Body of pancreas (tissue), 4 donors: ENCODE measurements at regions not wholly inside any gene's neighbourhood (a gene's known extent, or its start where the extent isn't known, plus 50 kb on each side); places are given as distances from the start of the nearest gene placed in this dataset.
A peak's percentile ranks its signal among the peaks of the same experiment; 100 is the strongest.
"Not testable (repeated sequence)": the region's sequence is repeated elsewhere in the genome, so short reads cannot be mapped to it uniquely, and the experiment has no call there.

Experiments used
- ATAC-seq: fragments of 150-250 bp; one replicate; pipeline ENCODE4 v1.9.1; 2016
- DNase-seq, 4 donors: peaks; one replicate each; pipeline ENCODE4 v3.0.0-alpha.2; 2019
- H3K27ac ChIP-seq, 4 donors: fragments of 200-600 bp; sonication (generic); 1 replicate in 3 of 4; 2 replicates in 1 of 4; pipeline versions ENCODE4 v1.5.1 to v1.6.1; 2016 to 2019; ENCODE audit warnings: mild to moderate bottlenecking in 1 of 4, mixed read lengths in 1 of 4, moderate library complexity in 1 of 4
- H3K27me3 ChIP-seq, 2 donors: fragments of 200-600 bp; sonication (generic); one replicate each; pipeline ENCODE4 v1.6.0; 2016; ENCODE audit warnings: mild to moderate bottlenecking in 1 of 2
- H3K36me3 ChIP-seq, 2 donors: fragments of 200-600 bp; sonication (generic); replicated peaks in 1 of 2; 2 replicates each; pipeline ENCODE4 v1.5.1; 2016; ENCODE audit warnings: low read depth in 2 of 2; ENCODE audit not compliant: insufficient read depth in 1 of 2
- H3K4me1 ChIP-seq: fragments of 200-600 bp; sonication (generic); one replicate; pipeline ENCODE4 v1.6.0; 2016
- H3K4me3 ChIP-seq, 2 donors: fragments of 200-600 bp; sonication (generic); 1 replicate in 1 of 2; 2 replicates in 1 of 2; pipeline ENCODE4 v1.5.1; 2016 to 2019
- H3K9me3 ChIP-seq, 3 donors: fragments of 200-600 bp; sonication (generic); 1 replicate in 2 of 3; 2 replicates in 1 of 3; pipeline ENCODE4 v1.5.1; 2016
- POLR2A ChIP-seq, 3 donors: fragments of 450-650 bp; IDR thresholded peaks; one replicate each; pipeline ENCODE4 v1.6.1; 2016; ENCODE audit warnings: antibody characterized with exemption in 3 of 3, mild to moderate bottlenecking in 2 of 3
- whole genome bisulfite sequencing, 2 donors: methylation state at CpG; one replicate each; pipeline ENCODE4 v1.1.5; 2017; 5-methylcytosine and 5-hydroxymethylcytosine counted together
- intact Hi-C: fragments of 100-400 bp; cut with DNase I; formaldehyde crosslinking; loops from one replicate; pipeline ENCODE4 v1.15.1; 2023
- TF ChIP-seq, protein P1 (sequence below), 7 experiments: fragments of 450-650 bp in 4 of 7; fragments of 200-600 bp in 3 of 7; sonication (generic) in 3 of 7; IDR thresholded peaks; one replicate each; pipeline ENCODE4 v1.5.1; 2016 to 2019; ENCODE audit warnings: antibody characterized with exemption in 7 of 7

DNA sequence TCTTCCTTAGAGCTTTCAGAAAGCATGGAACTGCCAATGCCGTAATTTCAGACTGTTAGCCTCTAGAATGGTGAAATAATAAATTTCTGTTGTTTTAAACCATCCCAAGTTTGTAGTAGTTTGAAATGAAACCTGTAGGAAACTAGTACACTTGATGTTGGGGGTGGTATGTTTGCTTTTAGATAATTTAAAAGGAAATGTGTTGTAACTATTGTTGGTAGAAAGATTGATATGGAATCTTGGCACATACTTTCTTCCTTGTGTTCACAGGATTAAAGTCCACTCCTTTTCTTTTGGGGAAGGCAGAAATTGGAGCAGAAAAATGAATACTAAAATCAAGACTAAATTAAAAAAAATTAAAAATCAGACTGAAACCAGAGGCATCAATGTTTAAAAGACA is 66.0 kb upstream of the ARRDC3 start:
- TF ChIP-seq POLR2A (IDR thresholded peaks at IDR 0.05): no peak
- TF ChIP-seq, protein P1, sequence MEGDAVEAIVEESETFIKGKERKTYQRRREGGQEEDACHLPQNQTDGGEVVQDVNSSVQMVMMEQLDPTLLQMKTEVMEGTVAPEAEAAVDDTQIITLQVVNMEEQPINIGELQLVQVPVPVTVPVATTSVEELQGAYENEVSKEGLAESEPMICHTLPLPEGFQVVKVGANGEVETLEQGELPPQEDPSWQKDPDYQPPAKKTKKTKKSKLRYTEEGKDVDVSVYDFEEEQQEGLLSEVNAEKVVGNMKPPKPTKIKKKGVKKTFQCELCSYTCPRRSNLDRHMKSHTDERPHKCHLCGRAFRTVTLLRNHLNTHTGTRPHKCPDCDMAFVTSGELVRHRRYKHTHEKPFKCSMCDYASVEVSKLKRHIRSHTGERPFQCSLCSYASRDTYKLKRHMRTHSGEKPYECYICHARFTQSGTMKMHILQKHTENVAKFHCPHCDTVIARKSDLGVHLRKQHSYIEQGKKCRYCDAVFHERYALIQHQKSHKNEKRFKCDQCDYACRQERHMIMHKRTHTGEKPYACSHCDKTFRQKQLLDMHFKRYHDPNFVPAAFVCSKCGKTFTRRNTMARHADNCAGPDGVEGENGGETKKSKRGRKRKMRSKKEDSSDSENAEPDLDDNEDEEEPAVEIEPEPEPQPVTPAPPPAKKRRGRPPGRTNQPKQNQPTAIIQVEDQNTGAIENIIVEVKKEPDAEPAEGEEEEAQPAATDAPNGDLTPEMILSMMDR (IDR thresholded peaks at IDR 0.05): peak in 1 of 7 experiments; percentile 3

DNA sequence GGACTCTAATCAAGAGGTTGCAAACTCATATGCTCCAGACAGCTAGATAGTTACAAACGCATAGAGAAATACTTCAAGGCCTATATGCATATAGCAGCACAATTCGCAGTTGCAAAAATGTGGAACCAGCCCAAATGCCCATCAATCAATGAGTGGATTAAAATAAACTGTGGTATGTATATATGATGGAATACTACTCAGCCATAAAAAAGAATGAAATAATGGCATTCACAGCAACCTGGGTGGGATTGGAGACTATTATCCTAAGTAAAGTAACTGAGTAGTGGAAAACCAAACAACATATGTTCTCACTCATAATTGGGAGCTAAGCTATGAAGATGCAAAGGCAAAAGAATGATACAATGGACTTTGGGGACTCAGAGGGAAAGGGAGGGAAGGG is 65.0 kb upstream of the ARRDC3 start:
- H3K9me3 ChIP-seq, intact Hi-C loops, ATAC-seq, H3K27ac ChIP-seq, H3K36me3 ChIP-seq, H3K27me3 ChIP-seq, H3K4me3 ChIP-seq, DNase-seq: not testable (repeated sequence)
- 87 to 97% methylated on average over 2 of the region's 2 CpGs for whole genome bisulfite sequencing, 2 donors
- peaks cover 13% of the 10 kb centered on the region for H3K4me1 ChIP-seq

More for the DNA sequence above, 66.0 kb upstream of the ARRDC3 start:
- Histone ChIP-seq H3K9me3 (no peaks in the 10 kb centered on the region), H3K27ac (no peak overlapping the region), H3K36me3 (no peaks in the 10 kb centered on the region), H3K4me1 (peaks cover 13% of the 10 kb centered on the region), H3K27me3 (no peaks in the 10 kb centered on the region), H3K4me3 (no peak overlapping the region)
- no peak for DNase-seq
- intact Hi-C loops: no loop called here
- no peak for ATAC-seq
- 50 to 75% methylated on average over 1 of the region's 1 CpG for WGBS, 2 donors

- H3K4me3 ChIP-seq, intact Hi-C loops, H3K27ac ChIP-seq, H3K9me3 ChIP-seq, H3K36me3 ChIP-seq, H3K27me3 ChIP-seq, DNase-seq, ATAC-seq: not testable (repeated sequence)
- 93 to 96% methylated on average over 3 of the region's 3 CpGs for WGBS, 2 donors
- peaks cover 13% of the 10 kb centered on the region for H3K4me1 ChIP-seq
Observed at GRCh38 chr5:91446880-91447279, 63.8 kb upstream of the ARRDC3 start.

- H3K9me3 ChIP-seq: no peaks in the 10 kb centered on the region
- no peak overlapping the region for H3K4me3 ChIP-seq
- ATAC-seq: no peak
- 80 to 87% methylated on average over 1 of the region's 1 CpG for WGBS, 2 donors
- TF ChIP-seq, protein P1 (IDR thresholded peaks at IDR 0.05): no peak
- no peak for TF ChIP-seq POLR2A (IDR thresholded peaks at IDR 0.05)
- peaks cover 4% of the 10 kb centered on the region for H3K4me1 ChIP-seq
- H3K27me3 ChIP-seq: no peaks in the 10 kb centered on the region
- intact Hi-C loops: no loop called here
- H3K36me3 ChIP-seq: no peaks in the 10 kb centered on the region
- DNase-seq: no peak
- H3K27ac ChIP-seq: no peak overlapping the region
Observed at GRCh38 chr5:91443761-91444467, 60.8 kb upstream of the ARRDC3 start.

DNA sequence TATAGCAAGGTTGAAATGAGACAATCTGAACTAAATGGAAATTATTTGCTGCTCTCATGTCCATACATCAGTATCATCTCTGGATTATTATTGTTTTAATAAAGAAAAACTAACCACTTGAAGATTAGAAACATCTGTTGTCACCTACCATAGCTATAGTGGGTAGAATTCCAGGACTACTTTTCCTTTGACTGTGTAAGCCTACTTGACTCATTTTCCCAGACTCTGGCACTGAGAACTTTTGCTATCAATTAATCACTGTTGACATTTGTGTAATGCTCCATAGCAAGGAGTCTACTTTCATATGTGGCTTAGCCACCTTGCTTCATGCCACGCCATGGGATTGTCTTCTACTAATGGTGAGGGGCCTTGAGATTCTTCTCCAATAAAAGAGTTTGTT is 59.9 kb upstream of the ARRDC3 start:
- DNase-seq: no peak
- 89 to 95% methylated on average over 1 of the region's 1 CpG for WGBS, 2 donors

GRCh38 chr5:91441082-91441481 is 58.0 kb upstream of the ARRDC3 start:
- no peaks in the 10 kb centered on the region for H3K9me3 ChIP-seq
- intact Hi-C loops: no loop called here
- no peak for ATAC-seq

More for the DNA sequence above, 59.9 kb upstream of the ARRDC3 start:
- no peak overlapping the region for H3K27ac ChIP-seq
- no peak overlapping the region for H3K4me3 ChIP-seq
- no peaks in the 10 kb centered on the region for H3K4me1 ChIP-seq
- intact Hi-C loops: no loop called here
- no peaks in the 10 kb centered on the region for H3K36me3 ChIP-seq
- no peak for TF ChIP-seq POLR2A (IDR thresholded peaks at IDR 0.05)
- no peak for ATAC-seq
- H3K27me3 ChIP-seq: no peaks in the 10 kb centered on the region
- H3K9me3 ChIP-seq: no peaks in the 10 kb centered on the region

More at GRCh38 chr5:91441082-91441481, 58.0 kb upstream of the ARRDC3 start:
- no peak for DNase-seq
- Histone ChIP-seq H3K36me3 (no peaks in the 10 kb centered on the region), H3K4me3 (no peak overlapping the region), H3K27me3 (no peaks in the 10 kb centered on the region), H3K4me1 (no peaks in the 10 kb centered on the region), H3K27ac (no peak overlapping the region)
- TF ChIP-seq POLR2A (IDR thresholded peaks at IDR 0.05): no peak
- TF ChIP-seq, protein P1 (IDR thresholded peaks at IDR 0.05): no peak
- WGBS, 2 donors: 85 to 89% methylated on average over 1 of the region's 1 CpG
